Suprapubic skin (tissue), 4 donors: ENCODE measurements at regions not wholly inside any gene's neighbourhood (a gene's known extent, or its start where the extent isn't known, plus 50 kb on each side); places are given as distances from the start of the nearest gene placed in this dataset.

Source experiments
- DNase-seq, 2 donors: peaks; one replicate each; pipeline ENCODE4 v3.0.0-alpha.2; 2019; ENCODE audit warnings: low spot score in 2 of 2
- H3K27ac ChIP-seq: fragments of 200-600 bp; sonication (generic); one replicate; pipeline ENCODE4 v1.5.1; 2019
- H3K27me3 ChIP-seq: fragments of 200-600 bp; sonication (generic); one replicate; pipeline ENCODE4 v1.5.1; 2019
- H3K36me3 ChIP-seq: fragments of 200-600 bp; sonication (generic); one replicate; pipeline ENCODE4 v1.5.1; 2019
- H3K4me1 ChIP-seq: fragments of 200-600 bp; sonication (generic); one replicate; pipeline ENCODE4 v1.5.1; 2019
- H3K4me3 ChIP-seq: fragments of 200-600 bp; sonication (generic); one replicate; pipeline ENCODE4 v1.5.1; 2019; ENCODE audit warnings: mild to moderate bottlenecking
- H3K9me3 ChIP-seq: fragments of 200-600 bp; sonication (generic); one replicate; pipeline ENCODE4 v1.5.1; 2019
- EP300 ChIP-seq: sonication (generic); formaldehyde crosslinking; IDR thresholded peaks from one replicate; pipeline ENCODE4 v1.6.1; 2017; ENCODE audit warnings: antibody characterized with exemption
- POLR2A ChIP-seq, 2 donors: fragments of 450-650 bp; IDR thresholded peaks; one replicate each; pipeline ENCODE4 v1.6.1; 2017; ENCODE audit warnings: antibody characterized with exemption in 2 of 2, mild to moderate bottlenecking in 2 of 2, moderate library complexity in 2 of 2
- POLR2AphosphoS5 ChIP-seq, 3 donors: sonication (generic); formaldehyde crosslinking; IDR thresholded peaks; one replicate each; pipeline ENCODE4 v1.6.1; 2017; ENCODE audit warnings: antibody characterized with exemption in 3 of 3
- WGBS: methylation state at CpG from one replicate; pipeline ENCODE4 v1.1.5; 2018; 5-methylcytosine and 5-hydroxymethylcytosine counted together
- TF ChIP-seq, protein P1 (sequence below), 2 donors: fragments of 200-600 bp in 1 of 2; fragments of 450-650 bp in 1 of 2; sonication (generic) in 1 of 2; IDR thresholded peaks; one replicate each; pipeline ENCODE4 v1.5.1; 2016 to 2019; ENCODE audit warnings: antibody characterized with exemption in 2 of 2, mild to moderate bottlenecking in 1 of 2, moderate library complexity in 1 of 2

DNA sequence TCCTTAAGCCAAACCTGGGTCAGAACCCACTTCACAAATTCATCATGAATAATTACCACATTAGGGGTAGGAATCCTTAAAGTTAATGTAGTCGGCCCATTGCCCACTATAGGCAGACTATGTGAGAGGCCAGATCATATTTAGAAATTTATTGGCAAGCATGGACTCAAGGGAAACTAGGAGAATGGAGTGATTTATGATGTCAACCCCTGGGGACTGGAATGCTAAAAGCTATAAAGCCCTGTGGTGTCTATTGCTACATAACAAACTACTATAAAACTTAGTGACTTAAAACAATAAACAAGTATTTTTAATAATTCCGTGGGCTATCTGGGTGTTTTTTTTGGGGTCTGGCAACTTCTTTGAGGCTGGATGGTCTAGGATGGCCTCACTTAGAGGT is 93.9 kb downstream of the PPP1R2C start:
- Histone ChIP-seq H3K36me3 (no peaks in the 10 kb centered on the region), H3K9me3 (no peaks in the 10 kb centered on the region), H3K27me3 (no peaks in the 10 kb centered on the region), H3K27ac (no peak overlapping the region), H3K4me3 (no peak overlapping the region), H3K4me1 (no peaks in the 10 kb centered on the region)
- 78% methylated on average over 2 of the region's 2 CpGs for WGBS
- TF ChIP-seq, protein P1, sequence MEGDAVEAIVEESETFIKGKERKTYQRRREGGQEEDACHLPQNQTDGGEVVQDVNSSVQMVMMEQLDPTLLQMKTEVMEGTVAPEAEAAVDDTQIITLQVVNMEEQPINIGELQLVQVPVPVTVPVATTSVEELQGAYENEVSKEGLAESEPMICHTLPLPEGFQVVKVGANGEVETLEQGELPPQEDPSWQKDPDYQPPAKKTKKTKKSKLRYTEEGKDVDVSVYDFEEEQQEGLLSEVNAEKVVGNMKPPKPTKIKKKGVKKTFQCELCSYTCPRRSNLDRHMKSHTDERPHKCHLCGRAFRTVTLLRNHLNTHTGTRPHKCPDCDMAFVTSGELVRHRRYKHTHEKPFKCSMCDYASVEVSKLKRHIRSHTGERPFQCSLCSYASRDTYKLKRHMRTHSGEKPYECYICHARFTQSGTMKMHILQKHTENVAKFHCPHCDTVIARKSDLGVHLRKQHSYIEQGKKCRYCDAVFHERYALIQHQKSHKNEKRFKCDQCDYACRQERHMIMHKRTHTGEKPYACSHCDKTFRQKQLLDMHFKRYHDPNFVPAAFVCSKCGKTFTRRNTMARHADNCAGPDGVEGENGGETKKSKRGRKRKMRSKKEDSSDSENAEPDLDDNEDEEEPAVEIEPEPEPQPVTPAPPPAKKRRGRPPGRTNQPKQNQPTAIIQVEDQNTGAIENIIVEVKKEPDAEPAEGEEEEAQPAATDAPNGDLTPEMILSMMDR (IDR thresholded peaks at IDR 0.05) = no peak
- no peak for TF ChIP-seq POLR2AphosphoS5 (IDR thresholded peaks at IDR 0.05)
- TF ChIP-seq EP300 = no peak
- no peak for TF ChIP-seq POLR2A (IDR thresholded peaks at IDR 0.05)
- DNase-seq = no peak

DNA sequence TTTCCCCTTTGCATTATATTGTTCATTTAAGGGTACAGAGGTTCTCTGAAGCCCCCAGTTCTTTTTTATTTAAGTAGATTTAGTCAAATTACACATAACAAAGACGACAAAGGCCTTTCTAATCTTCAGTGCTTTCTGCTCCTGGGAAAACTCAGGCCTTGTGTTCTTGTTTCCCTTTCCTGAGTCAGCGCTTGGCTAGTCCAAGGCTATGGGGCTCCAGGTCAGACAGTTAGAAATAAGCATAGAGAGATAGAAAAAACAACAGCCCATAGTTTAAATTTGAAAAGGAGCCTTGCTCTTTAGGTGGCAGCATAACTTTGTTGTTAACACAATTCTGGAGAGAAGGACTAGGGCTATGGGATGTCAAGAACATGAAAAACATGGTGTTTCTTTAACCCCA is 97.3 kb downstream of the PPP1R2C start:
- WGBS = 51% methylated on average over 2 of the region's 2 CpGs
- no peaks in the 10 kb centered on the region for H3K4me1 ChIP-seq
- no peak for DNase-seq
- TF ChIP-seq EP300 = no peak
- TF ChIP-seq, protein P1 (IDR thresholded peaks at IDR 0.05) = no peak
- TF ChIP-seq POLR2AphosphoS5 (IDR thresholded peaks at IDR 0.05) = no peak
- no peak for TF ChIP-seq POLR2A (IDR thresholded peaks at IDR 0.05)
- no peaks in the 10 kb centered on the region for H3K9me3 ChIP-seq
- no peak overlapping the region for H3K4me3 ChIP-seq
- H3K27ac ChIP-seq = no peak overlapping the region
- no peaks in the 10 kb centered on the region for H3K27me3 ChIP-seq
- H3K36me3 ChIP-seq = no peaks in the 10 kb centered on the region

DNA sequence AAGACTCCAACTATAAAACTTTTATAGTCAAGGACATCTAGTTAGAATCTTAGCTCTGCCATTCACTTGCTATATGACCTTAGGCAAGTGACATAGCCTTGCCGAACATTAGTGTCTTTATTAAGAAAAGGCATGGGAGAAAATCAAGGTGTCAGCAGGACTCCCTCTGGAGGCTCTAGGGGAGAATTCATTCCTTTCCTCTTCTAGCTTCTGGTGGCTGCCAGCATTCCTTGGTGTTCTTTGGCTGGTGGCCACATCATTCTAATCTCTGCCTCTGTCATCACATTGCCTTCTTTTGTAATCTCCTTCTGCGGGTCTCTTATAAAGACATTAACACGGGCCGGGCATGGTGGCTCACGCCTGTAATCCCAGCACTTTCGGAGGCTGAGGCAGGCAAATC is 99.8 kb downstream of the PPP1R2C start:
- H3K27ac ChIP-seq = no peak overlapping the region
- no peaks in the 10 kb centered on the region for H3K27me3 ChIP-seq
- WGBS = 64% methylated on average over 6 of the region's 6 CpGs
- DNase-seq = no peak
- no peaks in the 10 kb centered on the region for H3K4me1 ChIP-seq
- H3K4me3 ChIP-seq = no peak overlapping the region
- no peaks in the 10 kb centered on the region for H3K9me3 ChIP-seq
- H3K36me3 ChIP-seq = no peaks in the 10 kb centered on the region
- TF ChIP-seq, protein P1 (IDR thresholded peaks at IDR 0.05) = no peak
- TF ChIP-seq POLR2AphosphoS5 (IDR thresholded peaks at IDR 0.05) (no peak), EP300 (no peak), POLR2A (IDR thresholded peaks at IDR 0.05) (no peak)

DNA sequence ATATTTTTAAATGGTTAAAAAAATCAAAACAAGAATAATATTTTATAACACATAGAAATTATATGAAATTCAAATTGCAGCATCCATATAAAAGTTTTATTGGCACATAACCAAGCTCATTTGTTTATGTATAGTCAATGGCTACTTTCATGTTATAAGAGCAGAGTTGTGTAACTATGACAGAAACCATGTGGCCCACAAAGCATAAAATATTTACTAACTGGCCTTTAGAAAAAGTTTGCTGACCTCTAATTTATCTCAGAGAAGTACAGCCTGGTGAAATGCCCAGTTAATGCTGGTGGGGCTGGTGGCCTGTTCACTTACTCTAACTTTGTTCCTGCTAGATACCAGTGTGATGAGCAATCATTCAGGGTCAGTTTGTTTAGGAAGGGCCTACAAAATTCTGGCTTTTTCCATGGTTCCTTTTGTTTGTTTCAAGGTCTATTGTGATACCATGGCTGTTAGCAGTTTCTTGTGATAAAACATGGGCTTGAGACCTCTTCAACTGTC is 104.6 kb downstream of the PPP1R2C start:
- Histone ChIP-seq H3K4me1 (no peaks in the 10 kb centered on the region), H3K36me3 (no peaks in the 10 kb centered on the region), H3K4me3 (no peak overlapping the region), H3K9me3 (no peaks in the 10 kb centered on the region), H3K27me3 (no peaks in the 10 kb centered on the region), H3K27ac (no peak overlapping the region)
- no peak for TF ChIP-seq POLR2AphosphoS5 (IDR thresholded peaks at IDR 0.05)
- no peak for TF ChIP-seq POLR2A (IDR thresholded peaks at IDR 0.05)
- TF ChIP-seq EP300 = no peak
- TF ChIP-seq, protein P1 (IDR thresholded peaks at IDR 0.05) = no peak
- DNase-seq = no peak

DNA sequence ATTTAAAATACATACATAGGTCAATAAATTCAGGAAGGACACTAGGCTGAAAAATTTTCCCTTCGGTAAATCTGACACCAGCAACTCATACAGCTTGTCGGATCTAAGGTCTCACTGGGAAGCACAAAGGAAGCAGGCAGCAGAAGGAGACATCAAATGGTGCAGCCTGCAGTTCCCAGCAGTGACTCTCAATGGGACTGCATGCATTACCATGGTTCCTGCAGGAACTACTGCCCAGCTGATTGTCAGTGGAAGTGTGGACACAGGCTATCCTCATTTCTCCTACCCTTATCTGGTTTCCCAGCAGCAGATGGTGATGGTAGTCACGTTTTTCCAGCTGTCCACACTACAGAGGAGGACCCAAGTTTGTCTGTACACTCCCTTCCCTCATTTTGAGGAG is 113.3 kb downstream of the PPP1R2C start:
- no peaks in the 10 kb centered on the region for H3K27me3 ChIP-seq
- no peak overlapping the region for H3K4me3 ChIP-seq
- no peaks in the 10 kb centered on the region for H3K4me1 ChIP-seq
- no peak for TF ChIP-seq POLR2AphosphoS5 (IDR thresholded peaks at IDR 0.05)
- no peak for TF ChIP-seq EP300
- TF ChIP-seq, protein P1 (IDR thresholded peaks at IDR 0.05) = no peak
- no peak for TF ChIP-seq POLR2A (IDR thresholded peaks at IDR 0.05)
- no peaks in the 10 kb centered on the region for H3K36me3 ChIP-seq
- no peaks in the 10 kb centered on the region for H3K9me3 ChIP-seq
- H3K27ac ChIP-seq = no peak overlapping the region
- DNase-seq = no peak
- WGBS = 69% methylated on average over 3 of the region's 3 CpGs
